B cell (primary cell): ENCODE measurements at regions not wholly inside any gene's neighbourhood (a gene's known extent, or its start where the extent isn't known, plus 50 kb on each side); places are given as distances from the start of the nearest gene placed in this dataset.

Experiments
- EZH2 ChIP-seq: IDR thresholded peaks from 2 replicates; pipeline ENCODE4 v1.6.1; 2012; ENCODE audit warnings: borderline replicate concordance, low read depth, mild to moderate bottlenecking, moderate library complexity, low read length; ENCODE audit not compliant: insufficient read depth, poor library complexity, severe bottlenecking
- TF ChIP-seq, protein P1 (sequence below): fragments of 200-600 bp; IDR thresholded peaks from one replicate; pipeline ENCODE4 v1.8.0; 2022; ENCODE audit warnings: antibody characterized with exemption, mild to moderate bottlenecking

DNA sequence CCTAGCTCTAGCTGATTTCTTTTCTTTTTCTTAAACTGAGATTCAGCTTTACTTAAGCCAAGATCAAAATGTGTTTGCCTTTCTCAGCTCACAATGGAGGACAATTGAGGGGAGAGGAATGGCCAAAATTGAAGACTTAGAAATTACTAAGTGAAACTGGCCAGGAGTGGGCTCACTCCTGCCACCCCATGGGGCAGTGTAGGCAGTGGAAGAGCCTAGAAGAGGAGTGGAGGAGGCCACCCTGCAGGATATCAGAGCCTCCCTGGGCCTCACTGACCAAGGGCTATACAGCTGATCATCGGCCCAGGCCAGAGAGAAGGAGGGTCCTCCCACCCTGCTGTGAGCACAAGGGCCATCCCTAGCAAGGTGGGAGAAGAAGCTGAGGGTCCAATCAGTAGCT, 119.8 kb downstream of the CCT6B start:
- TF ChIP-seq, protein P1, sequence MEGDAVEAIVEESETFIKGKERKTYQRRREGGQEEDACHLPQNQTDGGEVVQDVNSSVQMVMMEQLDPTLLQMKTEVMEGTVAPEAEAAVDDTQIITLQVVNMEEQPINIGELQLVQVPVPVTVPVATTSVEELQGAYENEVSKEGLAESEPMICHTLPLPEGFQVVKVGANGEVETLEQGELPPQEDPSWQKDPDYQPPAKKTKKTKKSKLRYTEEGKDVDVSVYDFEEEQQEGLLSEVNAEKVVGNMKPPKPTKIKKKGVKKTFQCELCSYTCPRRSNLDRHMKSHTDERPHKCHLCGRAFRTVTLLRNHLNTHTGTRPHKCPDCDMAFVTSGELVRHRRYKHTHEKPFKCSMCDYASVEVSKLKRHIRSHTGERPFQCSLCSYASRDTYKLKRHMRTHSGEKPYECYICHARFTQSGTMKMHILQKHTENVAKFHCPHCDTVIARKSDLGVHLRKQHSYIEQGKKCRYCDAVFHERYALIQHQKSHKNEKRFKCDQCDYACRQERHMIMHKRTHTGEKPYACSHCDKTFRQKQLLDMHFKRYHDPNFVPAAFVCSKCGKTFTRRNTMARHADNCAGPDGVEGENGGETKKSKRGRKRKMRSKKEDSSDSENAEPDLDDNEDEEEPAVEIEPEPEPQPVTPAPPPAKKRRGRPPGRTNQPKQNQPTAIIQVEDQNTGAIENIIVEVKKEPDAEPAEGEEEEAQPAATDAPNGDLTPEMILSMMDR, result no peak
- no peak for TF ChIP-seq EZH2
